NCI-H1417 treated with DMSO at 0.1 percent for 48 hours (cell line): ENCODE measurements at regions not wholly inside any gene's neighbourhood (a gene's known extent, or its start where the extent isn't known, plus 50 kb on each side); places are given as distances from the start of the nearest gene placed in this dataset.

Source experiments
- DNase-seq: peaks from one replicate; lab custom pipeline; 2025; lab: John Stamatoyannopoulos, UW

DNA sequence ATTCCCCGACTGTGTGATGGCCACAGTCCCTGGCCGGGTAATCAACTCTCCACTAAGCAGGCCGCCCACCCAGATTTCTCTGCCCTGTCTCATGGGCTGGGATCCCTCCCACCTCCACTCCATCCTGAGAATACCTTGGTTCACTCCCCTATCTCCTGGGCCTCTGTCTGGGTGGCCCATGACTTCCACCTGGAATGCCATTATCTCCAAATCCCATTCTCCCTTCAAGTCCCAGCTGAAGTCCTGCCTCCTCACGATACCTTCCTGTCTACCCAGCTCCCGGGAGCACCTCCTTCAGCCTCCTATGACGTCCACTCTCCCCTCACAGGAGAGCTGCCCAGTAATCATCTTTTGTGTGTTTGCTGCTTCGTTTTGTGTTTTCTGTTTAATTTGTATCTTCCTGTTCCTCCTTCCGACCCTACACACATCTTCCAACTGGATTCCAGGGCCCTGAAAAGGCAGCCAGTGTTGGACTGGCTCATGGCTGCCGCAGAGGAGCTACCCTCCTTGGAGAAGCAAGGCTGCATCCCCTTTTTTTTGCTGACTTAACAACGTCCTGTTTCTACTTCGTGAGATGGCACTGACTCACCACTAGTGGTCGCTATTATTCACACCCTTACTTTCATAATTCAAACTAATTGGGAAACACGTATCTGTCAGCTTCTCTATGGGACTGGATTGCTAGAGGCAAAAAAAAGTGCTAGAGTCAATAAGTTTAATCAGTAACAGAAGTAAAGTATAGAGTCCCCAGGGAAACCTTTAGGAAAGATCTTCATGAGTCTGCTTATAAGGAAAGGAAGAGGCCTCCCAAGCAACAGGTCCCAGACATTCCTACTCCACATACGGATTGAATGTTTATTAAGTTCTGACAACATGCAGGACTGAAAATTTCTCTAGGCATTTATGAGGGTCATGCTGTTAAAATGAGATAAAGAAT, 171.9 kb upstream of the GATA6 start:
- DNase-seq = no peak

DNA sequence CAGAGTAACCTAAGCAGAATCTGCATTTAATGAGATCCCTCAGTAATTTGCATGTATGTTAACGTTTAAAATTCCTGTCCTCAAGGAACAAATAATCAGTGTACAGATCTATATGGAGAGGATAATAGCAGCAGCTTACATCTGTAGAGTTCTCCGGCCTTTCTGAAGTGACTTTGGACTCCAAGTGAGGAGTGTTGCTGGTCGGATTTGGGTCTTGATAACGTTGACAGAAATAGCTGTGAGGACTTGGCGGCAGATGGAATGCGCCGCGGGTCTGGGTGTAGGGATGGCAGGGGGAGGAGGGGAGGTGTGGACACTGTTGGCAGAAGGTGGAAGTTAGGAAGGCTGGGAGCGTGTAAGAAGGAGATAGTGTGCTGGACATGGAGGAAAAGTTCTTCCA, 170.9 kb upstream of the GATA6 start:
- no peak for DNase-seq

DNA sequence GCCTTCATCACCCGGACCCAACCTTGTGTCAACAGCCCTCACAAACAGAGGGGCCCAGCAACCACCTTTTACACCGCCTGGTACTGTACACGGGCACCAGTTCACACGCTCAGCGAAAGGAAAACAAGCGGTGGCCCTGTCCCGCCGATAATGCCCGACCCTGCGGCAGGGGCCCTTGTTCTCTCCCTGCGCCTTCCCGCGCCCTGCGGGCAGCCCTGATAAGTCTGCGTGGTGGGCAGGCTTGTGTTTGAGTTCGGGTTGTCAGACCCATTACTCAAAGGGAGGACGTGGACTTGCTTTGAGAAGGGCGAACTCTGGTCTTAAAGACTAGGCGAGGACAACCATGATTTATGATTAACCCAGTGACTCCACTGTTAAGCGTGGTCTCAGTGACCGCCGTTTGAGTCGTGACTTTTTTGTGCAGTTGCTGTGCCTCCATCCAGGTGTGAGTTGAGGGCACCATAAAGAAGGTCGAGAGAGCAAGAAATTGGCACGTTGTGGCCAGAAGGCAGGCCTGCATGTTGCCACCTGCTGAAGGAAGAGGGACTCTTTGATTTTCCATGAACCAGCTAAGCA, 167.4 kb upstream of the GATA6 start:
- no peak for DNase-seq

DNA sequence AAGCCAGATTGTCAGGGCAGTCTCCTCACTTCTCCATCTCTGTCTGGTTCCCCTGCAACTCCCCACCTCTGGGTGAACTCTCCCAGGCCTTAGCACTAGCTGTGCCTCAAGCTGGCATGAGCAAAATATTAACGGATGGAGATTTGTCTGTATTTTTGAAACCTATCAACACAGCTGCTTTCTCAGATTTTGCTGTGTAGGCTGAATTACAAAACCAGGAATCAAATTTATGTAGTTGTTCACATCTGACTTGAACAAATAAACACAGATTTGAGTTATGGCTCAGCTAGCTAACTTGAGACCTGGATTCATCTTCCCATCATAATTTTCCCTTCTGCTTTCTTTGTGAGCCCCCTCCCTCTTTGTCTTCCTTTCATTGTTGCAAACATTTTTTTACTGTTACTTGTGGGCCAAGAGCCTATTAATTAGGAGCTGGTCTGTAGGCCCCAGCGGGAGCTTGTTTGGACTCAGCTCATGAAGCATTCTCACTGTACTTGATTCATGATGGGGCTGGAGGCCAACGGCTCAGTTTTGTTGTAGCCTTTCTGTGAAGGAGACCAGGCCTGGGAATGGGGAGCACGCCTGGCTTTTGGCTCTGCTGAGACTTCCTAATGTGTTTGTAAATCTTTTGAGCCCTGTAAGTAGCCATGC, 164.1 kb upstream of the GATA6 start:
- DNase-seq = no peak

DNA sequence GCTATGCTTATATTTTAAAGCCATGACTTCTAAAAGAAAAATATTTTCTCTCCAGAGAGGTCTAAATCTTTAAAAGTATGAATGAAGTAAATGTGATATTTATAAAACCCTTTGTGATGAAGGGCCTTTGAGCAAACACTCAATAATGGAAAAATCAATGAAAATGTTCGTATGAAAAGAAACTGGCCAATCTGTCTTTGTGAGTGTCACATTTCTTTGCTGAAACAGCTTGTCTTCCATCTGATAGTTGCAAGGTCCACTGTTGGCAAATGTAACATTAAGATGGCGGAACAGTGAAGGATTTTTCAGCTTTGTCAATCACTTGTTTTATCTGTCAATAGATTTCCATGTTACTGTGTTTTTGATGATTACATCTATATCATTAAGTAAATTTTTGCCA, 162.9 kb upstream of the GATA6 start:
- DNase-seq = no peak

DNA sequence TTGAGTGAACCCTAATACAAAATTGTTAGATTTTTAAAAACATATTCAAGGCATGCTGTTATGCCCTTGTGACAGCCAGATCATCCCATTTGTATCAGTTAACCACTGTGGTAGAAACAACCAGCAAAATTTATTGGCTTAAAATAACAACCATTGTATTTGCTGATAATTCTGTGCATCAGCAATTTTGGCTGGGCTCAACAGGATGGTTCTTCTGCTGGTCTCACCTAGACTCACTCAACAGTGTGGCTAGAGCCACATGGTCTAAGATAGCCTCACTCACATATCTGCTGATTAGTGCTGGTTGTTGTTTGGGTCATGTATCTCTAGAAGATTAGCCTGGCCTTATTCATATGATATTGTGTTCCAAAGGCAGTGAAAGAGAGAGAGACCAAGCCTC, 160.1 kb upstream of the GATA6 start:
- DNase-seq = no peak

DNA sequence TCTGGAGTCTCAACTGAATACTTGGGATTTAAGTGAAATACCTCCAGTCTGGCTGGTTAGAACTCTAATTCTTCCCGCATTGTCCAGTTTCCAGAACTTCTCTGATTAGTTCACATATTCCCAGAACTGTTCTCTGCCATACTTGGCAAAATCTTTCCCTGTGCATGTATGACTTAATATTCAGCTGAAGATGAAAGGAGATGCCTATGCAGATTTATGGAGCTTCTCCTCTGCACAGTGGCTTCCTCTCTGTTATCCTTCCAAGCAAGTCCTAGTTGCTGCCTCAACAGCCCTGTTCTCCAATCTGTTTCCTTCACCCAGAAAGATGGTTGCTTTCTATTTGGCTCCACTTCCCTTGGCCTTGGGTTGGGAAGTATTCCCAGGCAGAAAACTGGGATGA, 155.4 kb upstream of the GATA6 start:
- no peak for DNase-seq

DNA sequence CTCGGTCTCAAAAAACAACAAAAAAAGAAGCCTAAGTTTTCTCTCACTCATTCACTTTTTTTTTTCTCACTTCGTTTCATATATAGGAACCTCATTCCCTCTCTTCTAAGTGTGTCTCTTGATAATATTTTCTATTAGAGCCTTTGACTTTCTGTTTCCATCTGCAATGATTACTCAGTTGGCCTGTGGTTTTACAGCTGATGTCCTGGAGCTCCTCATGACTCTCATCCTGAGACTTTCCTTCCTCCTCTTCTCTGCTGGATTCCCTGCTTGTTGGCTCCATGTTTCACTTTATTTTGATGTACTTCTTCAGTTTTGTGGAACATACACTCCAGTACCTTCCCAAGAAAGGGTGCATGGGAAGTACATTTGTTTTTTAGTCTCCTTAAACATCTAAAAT, 154.2 kb upstream of the GATA6 start:
- no peak for DNase-seq

DNA sequence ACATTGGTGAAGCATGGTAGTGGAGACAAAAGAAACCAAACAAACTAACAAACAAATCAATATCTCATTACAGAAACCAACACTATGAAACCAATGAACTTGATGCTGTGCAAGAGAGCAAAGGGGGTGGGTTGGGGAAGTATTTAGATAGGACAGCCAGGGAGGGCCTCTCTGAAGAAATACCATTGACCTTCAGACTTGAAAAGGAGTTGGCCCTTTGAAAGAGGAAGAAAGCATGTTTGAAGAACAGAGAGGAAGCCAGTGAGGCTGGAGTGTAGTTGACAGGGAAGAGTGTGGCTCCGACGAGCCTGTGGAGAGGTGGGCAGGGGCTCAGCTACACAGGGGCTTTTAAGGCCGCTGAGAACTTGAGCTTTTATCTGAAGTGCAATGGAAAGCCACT, 151.0 kb upstream of the GATA6 start:
- DNase-seq = no peak

DNA sequence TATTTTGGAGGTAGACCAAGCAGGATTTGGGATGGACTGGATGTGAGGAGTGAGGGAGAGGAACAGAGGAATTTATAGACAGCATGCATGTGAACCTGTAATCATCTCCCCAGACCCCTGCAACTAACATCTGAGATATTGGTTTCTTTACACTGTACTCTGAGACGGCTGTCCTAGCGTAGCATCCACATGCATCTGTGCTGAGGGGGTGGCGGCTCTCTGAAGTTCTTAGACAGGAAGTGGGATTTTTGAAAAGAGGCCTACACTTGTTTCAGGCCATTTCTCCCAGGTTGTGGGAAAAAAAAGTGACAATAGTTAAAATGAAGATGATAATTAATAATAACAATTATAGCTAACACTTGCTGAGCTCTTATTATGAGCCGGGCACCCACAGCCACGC, 150.2 kb upstream of the GATA6 start:
- no peak for DNase-seq

DNA sequence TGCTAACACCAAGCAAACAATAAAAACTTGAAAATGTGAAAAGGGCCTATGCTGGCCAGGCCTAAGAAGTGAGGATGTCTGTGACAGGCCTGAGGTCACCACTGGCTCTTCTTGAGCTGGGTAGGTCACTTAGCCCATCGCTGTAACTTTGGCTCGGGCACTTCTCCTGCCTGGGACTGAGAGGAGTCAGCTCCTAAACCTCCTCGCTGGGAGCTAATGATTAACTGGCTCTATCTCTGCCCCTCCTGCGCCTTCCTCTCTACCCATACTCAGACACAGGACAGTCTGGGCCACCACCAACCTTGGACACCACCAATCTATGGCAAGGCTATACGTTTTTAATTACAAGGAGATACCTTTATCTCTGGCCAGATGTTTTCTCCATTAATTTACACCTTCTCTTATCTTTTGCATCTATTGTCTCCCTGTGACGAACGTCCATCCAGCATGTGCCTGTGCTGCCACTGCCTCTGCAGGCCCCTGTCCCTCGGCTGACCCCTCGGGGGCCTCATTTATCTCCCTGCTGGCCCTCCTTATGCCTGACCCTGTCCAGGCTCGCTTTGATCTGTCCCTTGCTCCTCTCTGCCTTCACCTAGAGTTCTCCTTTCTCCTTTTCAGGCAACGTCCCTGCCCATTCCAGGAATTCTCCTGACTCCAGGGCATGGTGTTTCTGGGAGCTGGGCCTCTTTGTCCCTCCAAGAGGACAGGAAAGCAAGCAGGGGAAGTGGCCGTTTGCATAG, 149.1 kb upstream of the GATA6 start:
- no peak for DNase-seq

DNA sequence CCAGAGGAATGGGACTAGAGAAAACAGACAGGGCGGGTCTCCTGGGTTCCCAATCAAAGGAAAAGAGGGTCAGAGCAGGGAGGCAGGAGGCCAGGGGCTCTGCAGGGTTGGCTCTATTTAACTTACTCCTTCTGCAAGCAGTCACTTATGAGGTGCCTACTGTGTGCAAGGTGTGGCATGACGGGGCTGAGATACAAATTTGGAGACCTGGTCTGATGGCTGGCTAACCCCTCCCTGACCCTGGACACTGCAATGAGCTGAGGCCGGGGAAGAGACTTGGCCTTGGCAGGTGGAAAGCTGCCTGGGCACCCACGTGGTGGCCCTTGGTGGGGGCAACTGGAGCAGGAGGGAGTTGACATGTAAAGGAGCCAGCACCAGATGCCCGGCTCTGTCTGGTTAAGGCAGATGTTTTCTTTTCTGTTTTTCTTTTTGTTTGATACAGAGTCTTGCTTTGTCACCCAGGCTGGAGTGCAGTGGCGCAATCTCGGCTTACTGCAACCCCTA, 148.5 kb upstream of the GATA6 start:
- no peak for DNase-seq

DNA sequence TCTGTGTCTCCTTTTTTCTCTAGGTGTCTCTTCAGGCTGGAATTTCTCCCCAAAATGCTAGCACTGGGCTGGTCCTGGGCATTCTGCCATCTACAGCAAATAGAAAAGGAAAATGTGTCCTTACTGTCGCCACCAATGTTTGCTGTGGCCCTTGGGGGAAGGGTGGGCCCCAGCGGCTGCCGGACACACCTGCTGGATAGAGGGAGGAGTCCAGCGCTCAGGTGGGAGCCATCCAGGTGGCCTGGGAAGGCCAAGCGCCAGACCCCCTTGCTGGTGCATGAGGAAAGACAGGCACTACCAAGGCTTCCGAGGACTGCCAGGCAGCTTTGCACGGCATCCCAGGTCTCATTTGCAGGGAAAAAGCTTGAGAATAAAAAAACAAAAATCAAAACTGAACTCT, 147.7 kb upstream of the GATA6 start:
- no peak for DNase-seq

DNA sequence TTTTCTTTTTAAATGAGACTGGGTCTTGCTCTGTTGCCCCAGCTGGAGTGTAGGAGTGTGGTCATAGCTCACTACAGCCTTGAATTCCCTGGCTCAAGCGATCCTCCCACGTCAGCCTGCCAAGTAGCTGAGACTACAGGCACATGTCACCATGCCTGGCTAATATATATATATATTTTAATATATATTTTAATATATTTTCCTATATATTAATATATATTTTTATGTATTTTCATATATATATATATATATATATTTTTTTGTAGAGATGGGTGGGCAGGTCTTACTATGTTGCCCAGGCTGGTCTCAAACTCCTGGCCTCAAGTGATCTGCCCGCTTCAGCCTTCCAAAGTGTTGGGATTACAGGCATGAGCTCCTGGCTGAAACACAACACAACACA, 144.5 kb upstream of the GATA6 start:
- DNase-seq = no peak

DNA sequence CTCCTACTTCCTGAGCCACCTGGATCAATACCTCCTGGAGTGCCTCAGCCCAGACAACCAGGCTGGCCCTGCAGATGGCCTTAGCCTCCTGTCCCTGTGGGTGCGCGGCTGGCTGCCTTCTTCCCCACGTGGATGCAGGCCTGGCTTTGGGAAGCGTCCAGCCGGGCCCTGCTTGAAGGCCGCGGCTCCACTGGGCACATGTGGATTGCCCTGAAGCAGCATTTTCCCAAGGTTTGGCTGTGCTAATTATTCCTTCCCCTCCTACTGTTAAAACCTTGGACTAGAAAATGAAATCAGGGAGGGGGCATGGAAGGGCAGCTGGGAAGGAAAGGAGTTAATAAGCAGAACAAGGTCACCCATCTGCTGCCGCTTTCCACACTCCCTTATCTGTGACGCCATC, 143.0 kb upstream of the GATA6 start:
- DNase-seq = no peak

DNA sequence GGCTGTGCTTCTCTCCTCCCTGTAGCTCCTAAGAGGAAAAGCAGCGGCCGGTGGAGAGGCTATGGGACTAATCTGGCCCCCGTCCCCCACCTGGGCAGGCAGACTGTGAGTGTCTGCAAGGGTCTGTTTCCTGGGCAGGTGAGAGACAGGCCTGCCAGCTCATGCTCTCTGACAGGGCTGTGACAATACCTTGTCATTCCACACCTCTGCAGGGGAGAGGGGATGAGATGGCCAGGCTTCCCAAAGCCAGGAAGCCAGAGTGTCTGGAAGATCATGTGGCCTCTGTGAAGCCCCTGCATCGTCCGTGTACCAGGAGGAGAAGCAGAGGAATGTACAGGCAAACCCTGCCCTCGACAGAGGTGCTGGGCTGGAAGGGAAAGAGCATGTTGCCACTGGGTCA, 142.5 kb upstream of the GATA6 start:
- no peak for DNase-seq

DNA sequence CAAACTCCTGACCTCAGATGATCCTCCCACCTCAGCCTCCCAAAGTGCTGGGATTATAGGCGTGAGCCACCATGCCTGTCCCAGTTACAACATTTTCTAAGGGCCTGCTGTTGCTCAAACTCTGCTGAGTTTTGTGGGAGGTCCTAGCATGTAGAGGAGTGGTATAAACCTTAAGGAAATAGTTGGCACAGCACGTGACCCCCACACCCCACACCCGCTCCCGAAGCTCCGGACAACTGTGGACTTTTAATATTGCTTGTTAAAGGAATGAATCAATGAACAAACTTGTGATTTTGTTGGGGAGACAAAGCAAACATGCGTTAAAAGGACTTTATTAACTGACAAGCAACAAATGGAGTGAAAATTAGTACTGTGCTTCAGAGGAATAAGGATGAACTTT, 137.8 kb upstream of the GATA6 start:
- DNase-seq = no peak

DNA sequence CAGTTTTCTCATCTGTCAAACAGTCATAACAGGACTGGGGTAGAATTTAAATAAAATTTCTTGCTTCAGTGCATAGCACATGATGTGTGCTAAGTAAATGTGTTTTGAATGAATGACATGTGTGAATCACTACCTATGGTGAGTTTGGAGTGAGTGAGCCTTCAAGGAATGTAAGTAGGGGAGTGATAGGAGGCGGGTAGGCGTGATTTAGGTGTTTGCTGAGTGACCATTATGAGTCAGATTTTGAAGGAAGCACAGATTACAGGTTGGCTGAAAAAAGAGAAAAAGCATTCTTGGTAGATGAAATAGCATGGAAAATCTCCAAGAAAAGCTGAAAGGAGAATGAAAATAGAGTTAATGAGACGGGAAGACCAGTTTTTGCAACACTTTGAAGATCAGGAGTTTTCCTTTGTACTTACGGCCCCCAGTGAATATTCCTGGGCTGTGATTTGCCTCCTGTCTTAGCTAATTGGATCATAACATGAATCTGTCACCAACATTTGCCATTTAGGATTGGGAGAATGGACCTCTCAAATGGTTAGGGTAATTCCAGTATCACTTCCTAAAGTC, 136.9 kb upstream of the GATA6 start:
- no peak for DNase-seq

DNA sequence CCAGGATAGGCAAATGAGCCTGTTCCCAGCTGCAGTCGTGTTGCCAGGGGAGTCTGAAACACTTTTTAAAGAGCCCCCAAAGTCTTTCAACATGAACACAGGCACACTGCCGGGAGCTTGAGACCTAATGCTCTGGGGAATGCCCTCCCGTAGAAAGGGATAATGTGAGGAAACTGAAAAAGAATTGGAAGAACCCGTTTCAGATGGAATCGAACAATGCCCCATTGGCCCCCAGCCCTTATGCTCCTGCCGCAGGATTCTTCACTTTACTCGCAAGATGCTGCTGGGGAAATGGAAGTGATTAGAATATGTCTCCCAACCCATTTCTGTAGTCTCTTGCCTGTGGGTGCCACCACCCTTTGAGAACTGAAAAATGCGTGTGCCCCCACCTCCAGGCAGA, 136.3 kb upstream of the GATA6 start:
- no peak for DNase-seq

DNA sequence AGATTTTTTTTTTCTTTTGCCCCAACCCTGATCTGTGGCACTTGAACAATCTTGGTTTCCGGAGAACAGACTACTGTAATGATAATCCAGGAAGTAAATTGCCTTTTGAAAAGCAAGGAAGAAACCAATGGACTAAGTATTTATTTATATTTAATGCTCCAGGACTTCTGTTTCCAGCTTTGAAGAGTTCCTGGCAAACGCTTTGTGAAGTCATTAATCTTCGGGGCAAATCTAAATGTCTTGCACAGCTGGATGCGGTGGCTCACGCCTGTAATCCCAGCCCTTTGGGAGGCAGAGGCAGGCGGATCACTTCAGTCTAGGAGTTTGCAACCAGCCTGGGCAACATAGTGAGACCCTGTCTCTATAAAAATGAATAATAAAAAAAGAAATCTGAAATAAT, 135.1 kb upstream of the GATA6 start:
- DNase-seq = no peak

DNA sequence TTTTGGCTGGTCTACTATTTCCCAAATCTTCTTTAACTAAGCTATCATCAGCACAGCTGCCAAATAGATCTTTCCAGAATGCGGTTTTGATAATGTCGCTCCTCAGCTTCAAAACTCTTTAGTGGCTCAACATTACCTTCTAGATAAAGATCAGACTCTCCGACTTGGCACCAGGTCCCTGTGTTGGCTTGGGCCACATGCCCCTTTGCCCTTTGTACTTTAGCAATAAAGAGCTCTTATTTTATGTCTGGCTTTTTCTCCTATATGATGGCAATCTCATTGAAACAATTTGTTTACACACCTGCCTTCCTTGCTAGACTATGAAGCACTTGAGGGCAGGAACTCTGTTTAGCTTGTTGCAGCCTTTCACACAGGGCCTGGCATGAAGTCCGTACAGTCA, 128.9 kb upstream of the GATA6 start:
- no peak for DNase-seq

DNA sequence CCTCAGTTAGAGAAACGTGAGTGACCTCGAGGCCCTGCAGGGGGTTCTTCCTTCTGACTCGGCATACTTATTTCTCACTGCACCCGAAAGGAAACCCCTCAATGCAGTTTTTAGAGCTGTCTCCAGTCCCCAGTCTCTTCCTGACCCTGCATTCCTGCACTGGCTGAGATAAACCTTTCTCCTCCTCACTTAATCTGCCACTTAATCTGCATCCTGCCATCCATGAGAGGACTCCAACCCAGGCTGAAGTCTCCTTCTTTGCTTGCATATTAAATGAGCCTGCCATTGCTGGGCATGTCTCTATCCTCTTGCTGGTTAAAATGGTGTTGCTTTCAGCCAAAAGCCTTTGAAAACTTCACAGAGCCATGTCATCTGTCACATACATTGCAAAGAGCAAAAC, 125.6 kb upstream of the GATA6 start:
- DNase-seq = no peak
